ENCODE measurements at regions not wholly inside any gene's neighbourhood (a gene's known extent, or its start where the extent isn't known, plus 50 kb on each side); places are given as distances from the start of the nearest gene placed in this dataset.
"Not testable (repeated sequence)": the region's sequence is repeated elsewhere in the genome, so short reads cannot be mapped to it uniquely, and the experiment has no call there.

DNA sequence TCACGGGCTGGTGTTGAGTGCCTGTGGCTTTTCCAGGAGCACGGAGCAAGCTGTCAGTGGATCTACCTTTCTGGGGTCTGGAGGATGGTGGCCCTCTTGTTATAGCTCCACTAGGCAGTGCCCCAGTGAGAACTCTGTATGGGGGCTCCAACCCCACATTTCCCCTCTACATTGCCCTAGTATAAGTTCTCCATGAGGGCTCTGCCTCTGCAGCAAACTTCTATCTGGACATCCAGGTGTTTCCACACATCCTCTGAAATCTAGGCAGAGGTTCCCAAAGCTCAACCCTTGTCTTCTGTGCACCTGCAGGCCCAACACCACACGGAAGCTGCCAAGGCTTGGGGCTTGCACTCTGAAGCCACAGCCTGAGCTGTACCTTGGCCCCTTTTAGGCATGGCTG lies 157.3 kb downstream of the MRPL39 start:
- TF ChIP-seq, protein P1, sequence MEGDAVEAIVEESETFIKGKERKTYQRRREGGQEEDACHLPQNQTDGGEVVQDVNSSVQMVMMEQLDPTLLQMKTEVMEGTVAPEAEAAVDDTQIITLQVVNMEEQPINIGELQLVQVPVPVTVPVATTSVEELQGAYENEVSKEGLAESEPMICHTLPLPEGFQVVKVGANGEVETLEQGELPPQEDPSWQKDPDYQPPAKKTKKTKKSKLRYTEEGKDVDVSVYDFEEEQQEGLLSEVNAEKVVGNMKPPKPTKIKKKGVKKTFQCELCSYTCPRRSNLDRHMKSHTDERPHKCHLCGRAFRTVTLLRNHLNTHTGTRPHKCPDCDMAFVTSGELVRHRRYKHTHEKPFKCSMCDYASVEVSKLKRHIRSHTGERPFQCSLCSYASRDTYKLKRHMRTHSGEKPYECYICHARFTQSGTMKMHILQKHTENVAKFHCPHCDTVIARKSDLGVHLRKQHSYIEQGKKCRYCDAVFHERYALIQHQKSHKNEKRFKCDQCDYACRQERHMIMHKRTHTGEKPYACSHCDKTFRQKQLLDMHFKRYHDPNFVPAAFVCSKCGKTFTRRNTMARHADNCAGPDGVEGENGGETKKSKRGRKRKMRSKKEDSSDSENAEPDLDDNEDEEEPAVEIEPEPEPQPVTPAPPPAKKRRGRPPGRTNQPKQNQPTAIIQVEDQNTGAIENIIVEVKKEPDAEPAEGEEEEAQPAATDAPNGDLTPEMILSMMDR (conservative IDR thresholded peaks at IDR 0.05): no peak
- no peak overlapping the region for H3K27ac ChIP-seq

DNA sequence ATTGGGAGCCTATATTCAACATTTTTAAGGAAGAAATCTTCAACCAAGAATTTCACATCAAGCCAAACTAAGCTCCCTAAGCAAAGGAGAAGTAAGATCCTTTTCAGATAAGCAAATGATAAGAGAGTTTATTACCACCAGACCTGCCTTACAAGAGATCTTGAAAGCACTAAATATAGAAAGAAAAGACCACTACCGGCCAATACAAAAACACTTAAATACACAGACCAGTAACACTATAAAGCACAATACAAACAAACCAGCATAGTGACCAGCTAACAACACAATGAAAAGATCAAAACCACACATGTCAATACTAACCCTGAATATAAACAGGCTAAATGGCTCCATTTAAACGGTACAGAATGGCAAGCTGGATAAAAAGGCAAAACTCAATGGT lies 165.4 kb downstream of the MRPL39 start:
- TF ChIP-seq, protein P1 (conservative IDR thresholded peaks at IDR 0.05): no peak

DNA sequence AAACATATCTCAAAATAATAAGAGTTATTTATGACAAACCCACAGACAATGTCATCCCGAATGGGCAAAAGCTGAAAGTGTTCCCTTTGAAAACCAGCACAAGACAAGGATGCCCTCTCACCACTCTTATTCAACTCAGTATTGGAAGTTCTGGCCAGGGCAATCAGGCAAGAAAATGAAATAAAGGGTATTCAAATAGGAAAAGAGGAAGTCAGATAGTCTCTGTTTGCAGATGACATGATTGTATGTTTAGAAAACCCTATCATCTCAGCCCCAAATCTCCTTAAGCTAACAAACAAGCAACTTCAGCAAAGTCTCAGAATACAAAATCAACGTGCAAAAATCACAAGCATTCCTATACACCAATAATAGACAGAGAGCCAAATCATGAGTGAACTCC lies 169.8 kb downstream of the MRPL39 start:
- not testable (repeated sequence) for H3K27ac ChIP-seq

More for the DNA sequence above, 165.4 kb downstream of the MRPL39 start:
- H3K27ac ChIP-seq: peak overlapping the region; percentile 26; the same call in 1 of the 2 replicates

DNA sequence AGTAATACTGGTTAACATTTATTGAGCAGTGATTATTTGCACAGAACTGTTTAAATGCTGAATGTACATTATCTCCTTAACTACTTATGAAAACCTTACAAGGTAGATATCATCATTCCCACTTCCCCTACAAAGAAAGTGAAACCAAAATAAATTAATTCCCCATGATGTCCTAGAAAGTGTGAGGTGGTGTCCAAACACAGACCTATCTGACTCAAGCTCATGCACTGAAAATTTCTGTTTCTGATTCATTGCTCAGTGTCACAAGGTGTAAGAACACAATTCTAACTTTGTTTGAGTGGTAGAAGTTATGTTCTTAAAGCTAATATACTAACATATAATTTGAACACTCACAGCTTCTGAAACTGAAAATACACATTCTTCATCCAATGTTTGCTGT lies 178.7 kb downstream of the MRPL39 start:
- H3K27ac ChIP-seq: no peak overlapping the region
- TF ChIP-seq, protein P1 (conservative IDR thresholded peaks at IDR 0.05): no peak

DNA sequence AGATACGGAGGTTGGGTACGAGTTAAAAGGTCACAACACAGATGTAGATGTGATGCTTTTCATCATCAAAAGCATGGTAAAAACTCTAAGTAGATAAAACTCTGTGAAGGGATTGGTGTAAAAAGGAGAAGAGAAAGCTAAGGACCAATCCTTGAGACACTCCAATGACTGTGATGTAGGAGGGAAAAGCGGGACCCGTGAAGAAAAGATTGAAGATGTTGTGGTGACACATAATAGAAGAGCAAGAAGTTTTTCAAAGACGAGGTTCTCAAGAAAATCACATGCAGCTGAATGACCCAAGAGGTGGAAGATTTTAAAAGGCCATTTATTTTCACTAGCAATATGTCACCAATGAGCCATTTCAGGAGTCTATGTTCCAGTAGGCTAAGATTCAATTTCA lies 179.5 kb downstream of the MRPL39 start:
- TF ChIP-seq, protein P1 (conservative IDR thresholded peaks at IDR 0.05): no peak
- H3K27ac ChIP-seq: no peak overlapping the region

DNA sequence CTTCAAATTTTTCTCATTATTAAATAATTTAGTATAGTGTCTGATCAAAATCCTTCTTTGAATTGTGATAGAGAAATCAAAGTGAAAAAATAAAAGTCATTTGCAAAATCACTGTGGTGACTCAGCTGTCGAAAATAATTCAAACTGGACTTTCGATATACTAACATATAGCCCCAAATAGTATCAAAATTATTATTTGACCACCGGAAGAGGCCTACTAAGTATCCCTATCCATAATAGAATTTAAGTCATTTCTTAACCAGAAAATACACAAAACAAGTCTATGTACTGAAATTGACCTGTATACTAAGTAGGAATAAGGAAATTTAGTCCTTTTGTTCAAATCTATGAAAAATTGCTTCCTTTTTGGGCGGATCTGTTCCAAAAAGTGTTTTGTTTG lies 180.7 kb downstream of the MRPL39 start:
- H3K27ac ChIP-seq: no peak overlapping the region
- TF ChIP-seq, protein P1 (conservative IDR thresholded peaks at IDR 0.05): no peak

DNA sequence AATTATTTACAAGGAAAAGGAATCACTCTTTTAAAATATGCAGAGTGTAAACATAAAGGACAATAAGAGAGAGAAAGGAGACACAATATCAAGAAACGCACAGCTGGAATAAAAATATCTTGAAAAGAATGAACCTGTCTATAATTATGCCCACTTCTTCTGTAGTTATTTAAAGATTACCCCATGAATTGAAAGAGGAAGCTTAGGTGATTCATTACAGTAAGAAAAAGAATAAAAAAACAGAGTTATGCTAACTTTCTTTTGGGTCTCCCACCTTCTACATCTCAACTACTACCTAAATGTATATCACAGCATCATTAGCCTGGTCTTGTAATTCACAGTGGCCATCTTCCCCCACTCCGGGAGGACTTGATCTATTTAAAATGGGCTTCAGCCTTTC lies 182.1 kb downstream of the MRPL39 start:
- H3K27ac ChIP-seq: no peak overlapping the region

DNA sequence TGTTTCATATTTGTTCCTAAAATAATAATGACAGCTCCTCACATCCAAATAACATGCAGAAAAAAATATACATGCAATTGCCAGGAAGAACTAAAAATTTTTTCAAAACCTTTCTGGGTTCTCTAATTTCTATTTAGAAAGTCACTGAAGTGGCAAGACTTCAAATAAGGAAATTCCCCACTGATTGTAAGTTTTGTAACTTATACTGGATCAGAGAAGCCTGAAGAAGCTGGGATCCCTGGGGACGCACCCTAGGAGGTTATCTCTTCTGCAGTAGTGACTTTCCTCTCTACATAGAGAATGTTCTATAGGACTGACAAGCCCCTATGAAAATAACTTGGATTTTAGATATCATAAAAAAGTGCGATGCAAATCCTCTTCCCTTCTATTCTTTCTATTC lies 182.6 kb downstream of the MRPL39 start:
- H3K27ac ChIP-seq: no peak overlapping the region
- TF ChIP-seq, protein P1 (conservative IDR thresholded peaks at IDR 0.05): no peak

More for the DNA sequence above, 182.1 kb downstream of the MRPL39 start:
- TF ChIP-seq, protein P1 (conservative IDR thresholded peaks at IDR 0.05): no peak

Measured in VCaP (cell line).